Kidney (tissue), 13 donors: ENCODE measurements at regions not wholly inside any gene's neighbourhood (a gene's known extent, or its start where the extent isn't known, plus 50 kb on each side); places are given as distances from the start of the nearest gene placed in this dataset.

Experiments
- DNase-seq, 5 donors: peaks; one replicate each; pipeline ENCODE4 v3.0.0-alpha.2; 2013 to 2020
- FAIRE-seq: peaks from 2 replicates; lab custom pipeline; 2012; peaks lifted over from hg19 to GRCh38; lab: Jason Lieb, UNC
- H3K27ac ChIP-seq, 2 donors: one replicate each; pipeline ENCODE4 v1.7.0; 2013; ENCODE audit warnings: low read depth in 2 of 2, low read length in 2 of 2, inconsistent platforms in 1 of 2
- H3K27me3 ChIP-seq: one replicate; pipeline ENCODE4 v1.7.1; 2013; ENCODE audit warnings: low read length, inconsistent platforms; ENCODE audit not compliant: control insufficient read depth, insufficient read depth
- H3K36me3 ChIP-seq, 3 donors: one replicate each; pipeline versions ENCODE4 v1.7.0 to v1.7.1; 2013; ENCODE audit warnings: low read length in 3 of 3, control low read depth in 1 of 3, inconsistent platforms in 1 of 3; ENCODE audit not compliant: insufficient read depth in 3 of 3, control insufficient read depth in 2 of 3
- H3K4me1 ChIP-seq, 3 donors: one replicate each; pipeline versions ENCODE4 v1.7.0 to v1.7.1; 2013; ENCODE audit warnings: low read length in 3 of 3, inconsistent platforms in 1 of 3, low read depth in 1 of 3; ENCODE audit not compliant: control insufficient read depth in 2 of 3, insufficient read depth in 2 of 3
- H3K4me3 ChIP-seq, 3 donors: one replicate each; pipeline versions ENCODE4 v1.7.0 to v1.8.1; 2013; ENCODE audit warnings: low read length in 3 of 3, control low read depth in 1 of 3, inconsistent platforms in 1 of 3
- H3K9ac ChIP-seq, 3 donors: one replicate each; pipeline versions ENCODE4 v1.7.0 to v1.7.1; 2013; ENCODE audit warnings: low read length in 3 of 3, control low read depth in 1 of 3, inconsistent platforms in 1 of 3
- H3K9me3 ChIP-seq, 3 donors: one replicate each; pipeline versions ENCODE4 v1.7.0 to v1.7.1; 2013; ENCODE audit warnings: low read length in 3 of 3, control low read depth in 1 of 3, inconsistent platforms in 1 of 3; ENCODE audit not compliant: control insufficient read depth in 2 of 3, insufficient read depth in 1 of 3
- CTCF ChIP-seq: IDR thresholded peaks from 3 replicates; pipeline ENCODE4 v1.5.1; 2012; ENCODE audit warnings: mild to moderate bottlenecking, moderate library complexity, borderline replicate concordance; ENCODE audit not compliant: insufficient read depth; ENCODE audit errors: extremely low read depth
- intact Hi-C: fragments of 100-400 bp; cut with DNase I; formaldehyde crosslinking; loops from one replicate; pipeline ENCODE4 v1.11.1; 2022
- donor health status: control.
- donor health status: control.
- donor health status: control.
- donor health status: control.
- donor health status: control.
- donor health status: DM: yes; HTN: yes; CAD: no.
- donor health status: Normal renal cell carcinoma (clear cell type).

DNA sequence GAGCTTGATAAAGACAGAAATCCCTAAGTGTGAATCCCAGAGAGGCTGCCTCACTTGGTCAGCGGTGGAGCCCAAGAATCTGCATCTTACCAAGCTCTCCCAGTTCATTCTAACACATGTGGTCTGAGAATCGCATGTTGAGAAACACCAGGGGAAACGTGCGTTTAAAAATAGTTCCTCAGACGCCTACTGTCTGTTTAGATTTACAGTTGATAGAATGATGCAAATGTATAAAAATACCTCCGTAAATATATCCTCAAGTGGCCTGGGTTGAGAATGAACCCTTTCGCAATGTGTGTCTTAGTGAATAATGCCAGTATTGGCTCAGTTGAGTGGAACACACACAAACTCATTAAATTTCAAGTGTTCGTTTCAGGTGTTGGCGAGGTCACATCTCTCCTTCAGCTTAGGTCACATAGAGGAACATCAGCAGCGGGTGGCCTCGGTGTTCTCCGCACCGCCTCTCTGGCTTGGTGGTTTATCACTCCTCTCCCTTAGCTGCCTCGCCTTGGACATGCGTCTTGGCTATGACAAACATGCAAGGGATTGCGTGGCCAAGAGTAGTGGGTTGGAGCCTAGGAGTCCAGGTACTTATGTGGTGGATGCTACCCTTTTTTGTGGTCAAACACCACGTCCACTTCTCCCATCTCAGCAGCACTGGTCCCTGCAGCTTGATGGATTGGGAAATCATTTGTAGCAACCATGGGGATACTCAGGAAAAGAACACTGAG is 117.6 kb upstream of the SPATA13 start:
- Histone ChIP-seq H3K27me3 (no peaks in the 10 kb centered on the region), H3K4me3 (no peak overlapping the region), H3K9me3 (no peaks in the 10 kb centered on the region), H3K9ac (peak overlapping the region in 1 of 3 donors; percentile 32), H3K36me3 (no peaks in the 10 kb centered on the region), H3K27ac (no peak overlapping the region), H3K4me1 (peaks cover 2 to 11% (median 9%) of the 10 kb centered on the region in 3 donors)
- FAIRE-seq (no peak), DNase-seq (no peak)
- no peak for TF ChIP-seq CTCF
- intact Hi-C loops: no loop called here

- intact Hi-C loops: no loop called here
- no peak for TF ChIP-seq CTCF
Measured at GRCh38 chr13:24043590-24044350, 116.8 kb upstream of the SPATA13 start.

DNA sequence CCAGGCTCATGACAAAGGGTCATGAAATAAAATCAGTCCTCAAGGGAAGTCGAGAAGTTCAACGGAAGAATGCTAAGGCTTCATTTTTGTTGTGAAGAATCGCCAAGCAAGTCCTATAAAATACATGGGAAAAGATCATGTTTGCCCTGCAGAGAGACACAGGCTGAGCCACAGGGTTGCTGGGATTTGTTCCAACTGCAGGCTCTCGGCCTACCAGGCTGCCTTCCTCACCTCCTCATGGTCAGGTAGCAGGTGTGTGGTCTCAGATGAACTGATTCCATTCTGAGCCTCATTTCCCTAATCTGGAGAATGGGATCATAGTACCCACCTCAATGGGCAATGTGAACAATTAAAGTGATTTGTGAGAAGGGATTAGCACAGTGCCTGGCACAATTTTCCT is 114.9 kb upstream of the SPATA13 start:
- H3K4me1 ChIP-seq: peaks cover 2 to 11% (median 9%) of the 10 kb centered on the region in 3 donors
- TF ChIP-seq CTCF: no peak
- no peak overlapping the region for H3K4me3 ChIP-seq
- H3K9ac ChIP-seq: no peak overlapping the region
- no peak for FAIRE-seq
- H3K27me3 ChIP-seq: no peaks in the 10 kb centered on the region
- H3K36me3 ChIP-seq: no peaks in the 10 kb centered on the region
- H3K9me3 ChIP-seq: no peaks in the 10 kb centered on the region
- peak in 1 of 5 donors; percentile 35 for DNase-seq
- intact Hi-C loops: no loop called here
- peak overlapping the region in 1 of 2 donors; percentile 26 for H3K27ac ChIP-seq

More at GRCh38 chr13:24043590-24044350, 116.8 kb upstream of the SPATA13 start:
- Histone ChIP-seq H3K4me1 (peaks cover 2 to 10% (median 5%) of the 10 kb centered on the region in 3 donors), H3K36me3 (no peaks in the 10 kb centered on the region), H3K9ac (no peak overlapping the region), H3K9me3 (no peaks in the 10 kb centered on the region), H3K4me3 (no peak overlapping the region), H3K27me3 (no peaks in the 10 kb centered on the region), H3K27ac (no peak overlapping the region)
- DNase-seq (no peak), FAIRE-seq (no peak)
